ENCODE measurements at regions not wholly inside any gene's neighbourhood (a gene's known extent, or its start where the extent isn't known, plus 50 kb on each side); places are given as distances from the start of the nearest gene placed in this dataset.

DNA sequence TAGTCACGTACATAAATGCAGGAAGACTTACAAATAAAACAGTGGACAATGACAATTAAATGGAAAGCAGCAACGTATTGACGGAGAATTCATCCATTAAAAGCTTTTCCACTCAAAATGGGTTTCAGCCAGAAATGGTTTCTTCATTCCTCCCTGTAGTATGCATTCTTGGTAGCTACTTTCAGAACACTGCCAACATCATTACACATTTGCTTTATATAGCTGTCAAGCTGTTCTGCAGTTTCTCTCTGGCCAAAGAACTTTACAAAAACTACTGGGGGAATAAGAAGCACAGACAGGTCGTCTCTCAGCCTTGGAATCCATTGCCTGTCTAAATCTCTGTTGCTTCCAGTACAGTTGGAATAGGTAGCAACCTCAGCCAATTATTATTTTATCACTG is 84.1 kb upstream of the NCKAP5 start:
- no peak overlapping the region for H3K4me3 ChIP-seq
- ATAC-seq (replicated peaks in 6 of 8): peak in 3 of 8 experiments; percentile 33 to 39 (median 38)
- in situ Hi-C loops (cut with MboI; ENCODE audit: low pct_unique_long_range_greater_than_20kb in 2 of 9, low sequenced_read_pairs in 9 of 9, unreplicated experiment in 9 of 9): no loop called here

DNA sequence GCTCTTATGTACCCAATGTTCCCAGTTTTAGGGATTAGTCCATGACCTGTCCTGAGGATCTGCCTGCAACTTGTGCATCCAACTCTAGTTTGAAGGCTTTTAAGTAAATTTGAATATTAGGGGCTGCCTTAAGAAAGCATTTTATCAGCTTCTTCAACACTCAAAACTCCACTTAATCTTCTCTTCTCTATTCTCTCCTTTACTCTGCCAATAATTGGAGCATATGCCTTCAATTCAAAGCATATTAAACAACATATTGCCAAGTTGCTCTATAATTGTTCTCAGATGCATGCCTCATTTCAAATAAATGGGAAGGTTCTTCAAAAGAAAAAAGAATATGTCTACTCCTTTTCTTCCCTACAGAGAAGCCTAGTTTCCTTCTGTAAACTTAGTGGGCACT is 84.8 kb upstream of the NCKAP5 start:
- no peak for ATAC-seq (replicated peaks in 6 of 8)
- Histone ChIP-seq H3K4me1 (replicated peaks in 1 of 2) (no peaks in the 10 kb centered on the region), H3K4me3 (no peak overlapping the region), H3K27ac (no peak overlapping the region)
- in situ Hi-C loops (cut with MboI; ENCODE audit: low pct_unique_long_range_greater_than_20kb in 2 of 9, low sequenced_read_pairs in 9 of 9, unreplicated experiment in 9 of 9): no loop called here

More for the DNA sequence above, 84.1 kb upstream of the NCKAP5 start:
- H3K4me1 ChIP-seq (replicated peaks in 1 of 2): no peaks in the 10 kb centered on the region
- H3K27ac ChIP-seq: no peak overlapping the region
- WGBS, 10 experiments: 0 to 88% (median 65%) methylated on average over 1 to 4 of the region's 4 CpGs

DNA sequence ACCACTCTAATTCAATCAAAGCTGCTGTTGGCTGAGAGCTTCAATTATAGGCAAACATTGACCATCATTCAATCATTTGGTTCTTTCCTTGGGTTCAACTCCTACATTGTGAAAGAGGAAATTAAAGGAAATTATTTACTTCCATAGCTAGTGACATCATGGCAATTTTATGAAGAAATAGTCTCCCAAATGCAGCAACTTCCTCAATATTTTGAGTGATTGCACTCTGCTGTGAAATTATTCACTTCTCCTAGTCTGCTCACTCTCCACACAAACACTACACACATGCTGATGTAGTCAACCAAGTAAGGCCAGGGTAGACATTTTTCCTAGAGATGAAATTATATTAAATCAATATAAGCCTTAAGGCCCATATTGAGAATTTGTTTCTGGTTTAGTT is 86.7 kb upstream of the NCKAP5 start:
- in situ Hi-C loops (cut with MboI; ENCODE audit: low pct_unique_long_range_greater_than_20kb in 2 of 9, low sequenced_read_pairs in 9 of 9, unreplicated experiment in 9 of 9): no loop called here
- Histone ChIP-seq H3K27ac (no peak overlapping the region), H3K4me1 (replicated peaks in 1 of 2) (no peaks in the 10 kb centered on the region), H3K4me3 (no peak overlapping the region)
- ATAC-seq (replicated peaks in 6 of 8): no peak

DNA sequence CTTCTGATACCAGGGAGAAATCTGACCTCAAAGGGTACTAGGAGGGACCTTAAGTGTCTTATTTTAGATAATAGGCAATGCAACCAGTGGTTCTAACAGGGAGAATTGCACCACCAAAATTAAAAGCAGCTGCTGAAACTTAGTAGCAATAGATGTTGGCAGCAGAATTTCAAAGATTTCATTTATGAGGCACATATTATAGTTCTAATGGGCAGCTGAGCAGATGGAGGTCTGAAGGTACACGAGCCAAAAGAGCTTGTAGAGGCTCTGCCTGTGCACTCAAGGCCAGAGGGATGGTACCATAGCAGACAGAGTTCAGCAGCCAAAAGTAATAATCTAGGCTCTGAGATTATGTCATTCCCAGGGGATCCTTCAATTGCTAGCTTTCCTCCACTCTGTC is 87.3 kb upstream of the NCKAP5 start:
- 17 to 89% (median 42%) methylated on average over 1 of the region's 1 CpG; no CpG with 5 or more reads in 4 of the 10 experiments for WGBS, 10 experiments
- in situ Hi-C loops (cut with MboI; ENCODE audit: low pct_unique_long_range_greater_than_20kb in 2 of 9, low sequenced_read_pairs in 9 of 9, unreplicated experiment in 9 of 9): no loop called here
- H3K27ac ChIP-seq: no peak overlapping the region

DNA sequence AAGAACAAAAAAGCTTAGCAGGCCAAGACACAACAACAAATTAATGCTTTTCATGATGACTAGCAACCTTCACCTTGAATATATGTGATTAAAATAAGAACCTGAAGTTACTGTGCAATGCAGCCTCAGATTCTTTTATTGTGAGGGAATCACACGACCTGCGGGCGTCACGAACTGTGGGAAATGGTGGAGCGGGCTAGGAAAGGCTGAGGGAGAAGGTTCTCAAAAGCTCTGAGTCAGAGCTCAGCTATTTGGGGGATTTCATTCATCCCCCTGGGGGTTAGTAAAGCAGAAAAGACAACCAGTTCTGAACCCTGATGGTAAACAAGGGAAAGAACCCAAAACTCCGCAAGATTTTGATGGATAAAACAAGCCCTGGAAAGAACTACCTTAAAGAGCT is 89.3 kb upstream of the NCKAP5 start:
- in situ Hi-C loops (cut with MboI; ENCODE audit: low pct_unique_long_range_greater_than_20kb in 2 of 9, low sequenced_read_pairs in 9 of 9, unreplicated experiment in 9 of 9): no loop called here
- 80 to 100% (median 93%) methylated on average over 1 to 6 of the region's 6 CpGs; no CpG with 5 or more reads in 2 of the 10 experiments for WGBS, 10 experiments
- Histone ChIP-seq H3K27ac (no peak overlapping the region), H3K4me1 (replicated peaks in 1 of 2) (peaks cover 3 to 4% of the 10 kb centered on the region in 2 donors), H3K4me3 (no peak overlapping the region)
- ATAC-seq (replicated peaks in 6 of 8): no peak

More for the DNA sequence above, 87.3 kb upstream of the NCKAP5 start:
- Histone ChIP-seq H3K4me3 (no peak overlapping the region), H3K4me1 (replicated peaks in 1 of 2) (peaks cover under 1 to 3% of the 10 kb centered on the region in 2 donors)
- ATAC-seq (replicated peaks in 6 of 8): no peak

DNA sequence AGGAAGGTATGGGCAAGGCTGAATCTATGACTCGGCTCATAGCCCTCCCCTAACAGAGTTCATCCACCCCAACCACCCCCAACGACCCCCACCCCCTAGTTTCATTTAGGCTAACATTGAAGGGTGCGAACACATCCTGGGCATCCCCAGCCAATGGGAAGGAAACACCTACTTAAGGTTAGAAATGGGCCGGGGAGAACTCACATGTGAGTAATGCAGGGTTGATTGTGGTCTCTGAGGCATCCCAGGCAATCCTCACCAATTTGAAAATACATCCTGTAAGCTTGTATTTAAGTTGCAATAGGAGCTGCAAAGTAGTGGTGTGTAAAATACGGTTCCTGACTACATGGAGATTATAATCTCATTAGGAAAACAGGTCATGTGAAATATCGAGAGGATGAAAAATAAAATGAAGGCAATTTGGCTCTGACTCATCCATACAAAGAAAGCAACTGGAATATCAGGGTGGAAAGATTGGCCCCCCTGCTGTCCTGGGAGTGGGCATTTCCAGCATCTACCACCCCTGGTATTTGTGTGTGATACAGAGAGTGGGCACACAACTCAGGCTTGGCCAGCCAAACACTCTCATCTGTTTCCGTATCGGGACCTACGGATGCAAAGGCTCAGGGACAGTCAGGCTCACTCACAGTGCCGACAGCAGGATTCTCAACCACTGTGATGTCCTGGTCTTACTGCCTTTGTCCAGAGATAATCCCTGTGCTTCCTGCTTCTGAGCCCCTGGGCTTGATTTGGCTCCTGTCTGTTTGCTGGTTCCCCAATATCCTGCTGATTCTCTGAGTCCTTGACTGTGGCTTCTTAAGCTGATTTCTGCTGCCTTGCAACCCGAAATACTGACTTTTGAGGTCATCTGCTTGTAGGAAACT is 90.0 kb upstream of the NCKAP5 start:
- Histone ChIP-seq H3K4me1 (replicated peaks in 1 of 2) (peaks cover 3 to 4% of the 10 kb centered on the region in 2 donors), H3K4me3 (no peak overlapping the region), H3K27ac (no peak overlapping the region)
- ATAC-seq (replicated peaks in 6 of 8): no peak
- in situ Hi-C loops (cut with MboI; ENCODE audit: low pct_unique_long_range_greater_than_20kb in 2 of 9, low sequenced_read_pairs in 9 of 9, unreplicated experiment in 9 of 9): no loop called here
- WGBS, 10 experiments: 80 to 100% (median 94%) methylated on average over 1 to 5 of the region's 11 CpGs; no CpG with 5 or more reads in 3 of the 10 experiments

DNA sequence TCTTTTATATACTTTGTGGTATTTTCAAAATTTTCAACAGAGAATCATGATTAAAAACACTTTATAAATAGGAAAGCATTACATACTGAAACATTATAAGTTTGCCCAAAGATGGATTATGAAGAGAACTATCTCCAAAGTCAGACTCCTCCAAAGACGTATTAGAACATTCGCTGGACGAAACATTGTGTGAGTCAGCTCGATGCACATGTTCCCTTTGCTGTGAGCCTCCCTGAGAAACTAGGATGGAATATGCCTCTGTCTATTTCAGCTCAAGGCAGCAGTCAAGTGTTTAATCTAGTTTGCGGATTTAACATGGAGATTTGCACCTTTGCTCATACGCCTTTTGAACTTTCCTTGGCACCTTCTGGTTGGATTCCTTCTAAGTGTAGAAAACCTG is 92.2 kb upstream of the NCKAP5 start:
- WGBS, 10 experiments: 8 to 100% (median 88%) methylated on average over 1 to 6 of the region's 6 CpGs; no CpG with 5 or more reads in 1 of the 10 experiments
- in situ Hi-C loops (cut with MboI; ENCODE audit: low pct_unique_long_range_greater_than_20kb in 2 of 9, low sequenced_read_pairs in 9 of 9, unreplicated experiment in 9 of 9): no loop called here
- Histone ChIP-seq H3K4me1 (replicated peaks in 1 of 2) (peaks cover 3 to 4% of the 10 kb centered on the region in 2 donors), H3K4me3 (no peak overlapping the region), H3K27ac (no peak overlapping the region)
- peak in 3 of 8 experiments; percentile 34 to 77 (median 42) for ATAC-seq (replicated peaks in 6 of 8)

DNA sequence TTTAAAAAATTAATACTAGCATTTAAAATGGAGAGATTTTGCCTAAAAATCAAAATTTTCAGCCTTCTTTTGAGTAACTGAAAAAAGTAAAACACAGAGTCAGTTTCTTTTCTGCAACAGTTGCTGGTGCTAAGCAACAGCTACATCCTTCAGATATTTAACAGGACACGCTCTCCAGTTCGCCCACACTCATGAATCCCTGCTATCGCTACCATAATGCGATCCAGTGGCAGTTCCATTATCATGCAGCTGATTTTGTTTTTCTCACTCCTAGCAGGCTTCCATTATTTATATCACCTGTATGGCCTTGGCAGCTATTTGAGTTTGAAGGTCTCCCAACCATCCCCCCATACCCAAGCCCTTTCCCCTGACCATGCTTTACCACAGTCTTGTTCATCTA is 93.1 kb upstream of the NCKAP5 start:
- Histone ChIP-seq H3K27ac (no peak overlapping the region), H3K4me1 (replicated peaks in 1 of 2) (peaks cover 3 to 4% of the 10 kb centered on the region in 2 donors), H3K4me3 (no peak overlapping the region)
- ATAC-seq (replicated peaks in 6 of 8): peak in 2 of 8 experiments; percentile 34 to 52
- 58 to 100% (median 80%) methylated on average over 1 to 4 of the region's 4 CpGs; no CpG with 5 or more reads in 1 of the 10 experiments for WGBS, 10 experiments
- in situ Hi-C loops (cut with MboI; ENCODE audit: low pct_unique_long_range_greater_than_20kb in 2 of 9, low sequenced_read_pairs in 9 of 9, unreplicated experiment in 9 of 9): no loop called here

DNA sequence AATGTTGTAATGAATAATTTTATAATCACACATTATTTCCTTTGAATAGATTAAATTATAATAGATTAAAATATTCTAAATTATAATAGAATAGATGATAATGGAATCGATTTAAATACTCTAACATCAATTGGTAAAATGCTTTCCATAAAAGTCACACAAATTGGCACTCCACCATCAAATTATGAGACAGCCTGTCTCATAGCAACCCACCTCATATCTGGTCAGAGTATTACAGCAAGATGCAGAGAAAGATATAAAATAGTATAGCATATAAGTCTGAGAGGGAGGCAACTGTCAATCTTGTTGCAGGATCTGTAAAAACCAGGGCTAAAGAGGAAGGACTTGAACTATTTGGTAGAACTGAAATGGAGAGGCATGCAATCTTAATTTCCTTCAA is 98.4 kb upstream of the NCKAP5 start:
- WGBS, 10 experiments: 71 to 100% (median 89%) methylated on average over 1 of the region's 1 CpG; no CpG with 5 or more reads in 3 of the 10 experiments
- no peak overlapping the region for H3K4me3 ChIP-seq
- H3K4me1 ChIP-seq (replicated peaks in 1 of 2): no peaks in the 10 kb centered on the region
- ATAC-seq (replicated peaks in 6 of 8): no peak
- in situ Hi-C loops (cut with MboI; ENCODE audit: low pct_unique_long_range_greater_than_20kb in 2 of 9, low sequenced_read_pairs in 9 of 9, unreplicated experiment in 9 of 9): no loop called here
- no peak overlapping the region for H3K27ac ChIP-seq

DNA sequence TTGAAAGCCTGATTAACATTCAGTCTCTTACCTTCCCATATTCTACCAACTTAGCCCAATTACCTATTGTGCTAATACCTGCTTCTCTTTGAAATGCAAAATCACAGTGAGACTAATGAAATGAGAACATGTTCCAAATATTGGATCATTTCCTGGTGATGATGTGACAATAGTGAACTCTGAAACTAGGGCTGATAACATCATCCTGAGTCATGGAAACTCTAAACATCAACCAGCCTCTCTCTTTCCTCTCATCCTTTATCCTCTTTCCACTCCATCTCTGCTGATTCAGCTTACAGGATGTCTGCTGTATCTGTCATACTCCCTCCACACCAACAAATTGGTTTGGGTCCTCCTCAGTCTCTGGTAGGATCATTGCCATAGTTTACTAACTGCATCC is 98.8 kb upstream of the NCKAP5 start:
- peak in 3 of 8 experiments; percentile 24 to 92 (median 67) for ATAC-seq (replicated peaks in 6 of 8)

DNA sequence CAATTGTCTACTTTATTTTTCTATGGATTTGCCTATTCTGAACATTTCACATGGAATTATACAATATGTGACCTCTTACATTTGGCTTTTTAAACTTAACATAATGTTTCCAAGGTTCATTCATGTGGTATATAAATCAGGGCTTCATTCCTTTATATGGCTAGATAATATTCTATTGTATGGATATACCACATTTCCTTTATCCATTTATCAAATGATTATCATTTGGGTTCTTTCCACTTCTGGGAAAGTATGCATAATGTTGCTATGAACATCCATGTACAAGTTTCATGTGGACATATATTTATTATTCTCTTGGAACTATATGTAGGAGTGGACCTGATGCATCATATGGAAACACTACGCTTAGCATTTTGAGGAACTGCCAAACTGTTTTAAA is 99.7 kb upstream of the NCKAP5 start:
- Histone ChIP-seq H3K4me1 (replicated peaks in 1 of 2) (peaks cover 1 to 6% of the 10 kb centered on the region in 2 donors), H3K27ac (no peak overlapping the region), H3K4me3 (no peak overlapping the region)
- no peak for ATAC-seq (replicated peaks in 6 of 8)
- in situ Hi-C loops (cut with MboI; ENCODE audit: low pct_unique_long_range_greater_than_20kb in 2 of 9, low sequenced_read_pairs in 9 of 9, unreplicated experiment in 9 of 9): no loop called here
- 50 to 100% (median 90%) methylated on average over 1 of the region's 1 CpG; no CpG with 5 or more reads in 1 of the 10 experiments for WGBS, 10 experiments

More for the DNA sequence above, 98.8 kb upstream of the NCKAP5 start:
- Histone ChIP-seq H3K27ac (no peak overlapping the region), H3K4me3 (no peak overlapping the region), H3K4me1 (replicated peaks in 1 of 2) (no peaks in the 10 kb centered on the region)
- in situ Hi-C loops (cut with MboI; ENCODE audit: low pct_unique_long_range_greater_than_20kb in 2 of 9, low sequenced_read_pairs in 9 of 9, unreplicated experiment in 9 of 9): no loop called here

DNA sequence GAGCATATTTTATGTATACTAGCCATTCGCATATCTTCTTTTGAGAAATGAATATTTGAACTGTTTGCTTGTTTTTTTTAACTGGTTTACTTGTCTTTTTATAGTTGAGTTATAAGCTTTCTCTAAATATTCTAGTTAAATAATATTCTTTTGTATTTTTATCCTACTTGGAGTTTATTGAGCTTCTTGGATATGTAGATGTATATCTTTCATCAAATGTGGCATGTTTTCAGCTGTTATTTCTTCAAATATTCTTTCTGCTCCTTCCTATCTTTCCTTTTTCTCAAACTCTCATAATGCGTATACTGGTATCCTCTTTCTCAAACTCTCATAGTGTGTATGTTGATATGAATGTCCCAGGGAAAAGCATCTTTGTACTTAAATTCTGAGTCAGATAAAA is 100.3 kb upstream of the NCKAP5 start:
- in situ Hi-C loops (cut with MboI; ENCODE audit: low pct_unique_long_range_greater_than_20kb in 2 of 9, low sequenced_read_pairs in 9 of 9, unreplicated experiment in 9 of 9): no loop called here
- no peak overlapping the region for H3K4me3 ChIP-seq
- H3K27ac ChIP-seq: no peak overlapping the region
- H3K4me1 ChIP-seq (replicated peaks in 1 of 2): peaks cover 7 to 11% of the 10 kb centered on the region in 2 donors
- 78 to 100% (median 96%) methylated on average over 2 of the region's 2 CpGs for WGBS, 10 experiments
- no peak for ATAC-seq (replicated peaks in 6 of 8)

DNA sequence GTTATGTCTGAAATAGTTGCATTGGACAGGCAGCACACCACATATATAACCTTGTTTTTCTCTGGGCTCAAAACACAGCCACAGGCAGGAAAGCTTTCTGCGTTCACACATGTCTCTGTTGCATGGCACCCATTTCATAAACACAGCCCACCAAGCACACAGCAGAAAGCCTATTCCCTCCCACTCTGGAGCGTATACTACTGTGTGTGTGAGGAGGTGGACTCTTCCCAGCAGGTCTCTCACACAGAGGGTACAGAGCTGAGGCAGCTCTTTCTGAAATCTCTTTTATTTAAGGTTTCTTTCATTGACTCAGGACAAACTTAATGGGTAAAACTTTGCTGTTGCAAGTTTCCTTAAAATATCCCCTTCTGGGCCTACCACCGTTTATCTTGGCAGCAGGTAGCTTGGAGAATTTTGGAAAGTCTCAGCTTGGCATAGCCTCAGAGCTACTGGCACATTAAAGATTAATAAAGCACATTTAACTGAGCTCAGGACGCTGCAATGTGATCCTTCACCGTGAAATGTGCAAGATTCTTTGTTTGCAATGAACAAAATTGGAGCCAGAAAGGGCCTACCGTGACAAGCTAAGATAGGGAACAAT is 105.1 kb upstream of the NCKAP5 start:
- 25 to 95% (median 67%) methylated on average over 1 to 5 of the region's 6 CpGs; no CpG with 5 or more reads in 1 of the 10 experiments for WGBS, 10 experiments
- Histone ChIP-seq H3K4me3 (no peak overlapping the region), H3K4me1 (replicated peaks in 1 of 2) (peaks cover 39 to 40% of the 10 kb centered on the region in 2 donors), H3K27ac (no peak overlapping the region)
- in situ Hi-C loops (cut with MboI; ENCODE audit: low pct_unique_long_range_greater_than_20kb in 2 of 9, low sequenced_read_pairs in 9 of 9, unreplicated experiment in 9 of 9): loop anchor here in 1 of 9 experiments (10.0 kb wide), 1 partner anchor 91 kb away; no protein-coding TSS in a partner anchor
- ATAC-seq (replicated peaks in 6 of 8): peak in 1 of 8 experiments; percentile 13

All from motor neuron (in vitro differentiated cells).